ENCODE measurements at regions not wholly inside any gene's neighbourhood (a gene's known extent, or its start where the extent isn't known, plus 50 kb on each side); places are given as distances from the start of the nearest gene placed in this dataset.
"Not testable (repeated sequence)": the region's sequence is repeated elsewhere in the genome, so short reads cannot be mapped to it uniquely, and the experiment has no call there.

- DNase-seq (ENCODE audit: low read depth in 2 of 2) = no peak
Measured at GRCh38 chr4:106869551-106869950, 166.6 kb downstream of the DKK2 start.

- no peak for DNase-seq (ENCODE audit: low read depth in 2 of 2)
Measured at GRCh38 chr4:106868381-106869035, 167.6 kb downstream of the DKK2 start.

- no peak for DNase-seq (ENCODE audit: low read depth in 2 of 2)
Measured at GRCh38 chr4:106864231-106864630, 171.9 kb downstream of the DKK2 start.

- DNase-seq (ENCODE audit: low read depth in 2 of 2) = no peak
Measured at GRCh38 chr4:106854569-106855351, 181.4 kb downstream of the DKK2 start.

- no peak for DNase-seq (ENCODE audit: low read depth in 2 of 2)
Measured at GRCh38 chr4:106852426-106852825, 183.7 kb downstream of the DKK2 start.

- DNase-seq (ENCODE audit: low read depth in 2 of 2) = no peak
Measured at GRCh38 chr4:106851726-106852125, 184.4 kb downstream of the DKK2 start.

- no peak for DNase-seq (ENCODE audit: low read depth in 2 of 2)
Measured at GRCh38 chr4:106850691-106851090, 185.4 kb downstream of the DKK2 start.

GRCh38 chr4:106835919-106836318, 200.2 kb downstream of the DKK2 start:
- no peak for DNase-seq (ENCODE audit: low read depth in 2 of 2)

GRCh38 chr4:106830879-106831278, 205.2 kb downstream of the DKK2 start:
- DNase-seq (ENCODE audit: low read depth in 2 of 2) = no peak

- DNase-seq (ENCODE audit: low read depth in 2 of 2) = no peak
Measured at GRCh38 chr4:106818764-106819163, 217.3 kb downstream of the DKK2 start.

- DNase-seq (ENCODE audit: low read depth in 2 of 2) = no peak
Measured at GRCh38 chr4:106816496-106816895, 219.6 kb downstream of the DKK2 start.

GRCh38 chr4:106810122-106810521, 226.0 kb downstream of the DKK2 start:
- DNase-seq (ENCODE audit: low read depth in 2 of 2) = no peak

- no peak for DNase-seq (ENCODE audit: low read depth in 2 of 2)
Measured at GRCh38 chr4:106809076-106809475, 227.0 kb downstream of the DKK2 start.

- DNase-seq (ENCODE audit: low read depth in 2 of 2) = no peak
Measured at GRCh38 chr4:106806158-106806797, 229.8 kb downstream of the DKK2 start.

- no peak for DNase-seq (ENCODE audit: low read depth in 2 of 2)
Measured at GRCh38 chr4:106803083-106803482, 233.0 kb downstream of the DKK2 start.

- DNase-seq (ENCODE audit: low read depth in 2 of 2) = no peak
Measured at GRCh38 chr4:106801386-106801785, 234.7 kb downstream of the DKK2 start.

- DNase-seq (ENCODE audit: low read depth in 2 of 2) = no peak
Measured at GRCh38 chr4:106796876-106797275, 239.2 kb downstream of the DKK2 start.

- DNase-seq (ENCODE audit: low read depth in 2 of 2) = no peak
Measured at GRCh38 chr4:106795326-106795725, 240.8 kb downstream of the DKK2 start.

GRCh38 chr4:106793933-106794332, 242.2 kb downstream of the DKK2 start:
- DNase-seq (ENCODE audit: low read depth in 2 of 2) = no peak

- no peak for DNase-seq (ENCODE audit: low read depth in 2 of 2)
Measured at GRCh38 chr4:106775636-106776035, 260.5 kb downstream of the DKK2 start.

- not testable (repeated sequence) for DNase-seq (ENCODE audit: low read depth in 2 of 2)
Measured at GRCh38 chr4:106774055-106774454, 262.1 kb downstream of the DKK2 start.

- DNase-seq (ENCODE audit: low read depth in 2 of 2) = no peak
Measured at GRCh38 chr4:106773076-106773905, 262.8 kb downstream of the DKK2 start.

Data from stimulated activated CD4-positive, alpha-beta T cell treated with anti-CD3 and anti-CD28 coated beads, Interleukin-4, amount 100 ng/mL, for 48 hours (primary cell).